ENCODE measurements at regions not wholly inside any gene's neighbourhood (a gene's known extent, or its start where the extent isn't known, plus 50 kb on each side); places are given as distances from the start of the nearest gene placed in this dataset.

GRCh38 chr1:58346036-58346355 lies 200.5 kb downstream of the OMA1 start:
- H3K27me3 ChIP-seq (ENCODE audit: control insufficient read depth, insufficient read depth, low read length, poor library complexity, severe bottlenecking) = no peaks in the 10 kb centered on the region
- Mint-ChIP-seq H3K27ac (no peak overlapping the region), H3K27me3 (ENCODE audit: insufficient read depth) (peaks cover 7% of the 10 kb centered on the region), H3K4me1 (peaks cover 13% of the 10 kb centered on the region), H3K4me3 (no peak overlapping the region), H3K36me3 (ENCODE audit: low read depth) (no peaks in the 10 kb centered on the region), H3K9me3 (peaks cover 5% of the 10 kb centered on the region)
- DNase-seq = no peak
- TF ChIP-seq CTCF (conservative IDR thresholded peaks at IDR 0.05) = no peak
- no peak overlapping the region for H3K4me3 ChIP-seq (ENCODE audit: low read length)
- H3K27ac ChIP-seq (ENCODE audit: low read depth, low read length) = no peak overlapping the region
- 82 to 89% methylated on average over 6 to 7 of the region's 7 CpGs for WGBS, 2 experiments (ENCODE audit: insufficient coverage in 1 of 2, insufficient read length in 1 of 2)
- H3K36me3 ChIP-seq (ENCODE audit: control insufficient read depth, insufficient read depth, low read length) = no peaks in the 10 kb centered on the region
- no peak overlapping the region for H3K9ac ChIP-seq (ENCODE audit: extremely low read depth, low read length, poor library complexity, severe bottlenecking)
- H3K9me3 ChIP-seq (ENCODE audit: control insufficient read depth, low read length) = no peaks in the 10 kb centered on the region
- H3K4me1 ChIP-seq (ENCODE audit: control insufficient read depth, insufficient read depth, low read length) = peaks cover 4% of the 10 kb centered on the region

GRCh38 chr1:58345215-58346035 lies 201.1 kb downstream of the OMA1 start:
- DNase-seq = no peak
- H3K27me3 Mint-ChIP-seq (ENCODE audit: insufficient read depth) = peaks cover 8% of the 10 kb centered on the region
- H3K4me1 Mint-ChIP-seq = peaks cover 18% of the 10 kb centered on the region
- Histone ChIP-seq H3K4me1 (ENCODE audit: control insufficient read depth, insufficient read depth, low read length) (peaks cover 4% of the 10 kb centered on the region), H3K27me3 (ENCODE audit: control insufficient read depth, insufficient read depth, low read length, poor library complexity, severe bottlenecking) (no peaks in the 10 kb centered on the region), H3K9ac (ENCODE audit: extremely low read depth, low read length, poor library complexity, severe bottlenecking) (no peak overlapping the region), H3K4me3 (ENCODE audit: low read length) (no peak overlapping the region), H3K36me3 (ENCODE audit: control insufficient read depth, insufficient read depth, low read length) (no peaks in the 10 kb centered on the region), H3K27ac (ENCODE audit: low read depth, low read length) (no peak overlapping the region), H3K9me3 (ENCODE audit: control insufficient read depth, low read length) (no peaks in the 10 kb centered on the region)
- no peaks in the 10 kb centered on the region for H3K36me3 Mint-ChIP-seq (ENCODE audit: low read depth)
- no peak for TF ChIP-seq CTCF (conservative IDR thresholded peaks at IDR 0.05)
- no peak overlapping the region for H3K27ac Mint-ChIP-seq
- H3K9me3 Mint-ChIP-seq = peaks cover 2% of the 10 kb centered on the region
- H3K4me3 Mint-ChIP-seq = no peak overlapping the region
- 32 to 54% methylated on average over 3 to 5 of the region's 5 CpGs for WGBS, 2 experiments (ENCODE audit: insufficient coverage in 1 of 2, insufficient read length in 1 of 2)

- no peaks in the 10 kb centered on the region for H3K27me3 ChIP-seq (ENCODE audit: control insufficient read depth, insufficient read depth, low read length, poor library complexity, severe bottlenecking)
- H3K4me3 ChIP-seq (ENCODE audit: low read length) = no peak overlapping the region
- no peak for TF ChIP-seq CTCF (conservative IDR thresholded peaks at IDR 0.05)
- peaks cover 2% of the 10 kb centered on the region for H3K4me1 ChIP-seq (ENCODE audit: control insufficient read depth, insufficient read depth, low read length)
- Mint-ChIP-seq H3K27ac (no peak overlapping the region), H3K36me3 (ENCODE audit: low read depth) (no peaks in the 10 kb centered on the region), H3K4me3 (no peak overlapping the region), H3K27me3 (ENCODE audit: insufficient read depth) (peaks cover 10% of the 10 kb centered on the region), H3K9me3 (no peaks in the 10 kb centered on the region), H3K4me1 (peaks cover 16% of the 10 kb centered on the region)
- H3K36me3 ChIP-seq (ENCODE audit: control insufficient read depth, insufficient read depth, low read length) = no peaks in the 10 kb centered on the region
- WGBS, 2 experiments (ENCODE audit: insufficient coverage in 1 of 2, insufficient read length in 1 of 2) = 40% methylated on average over 1 to 4 of the region's 4 CpGs
- H3K9ac ChIP-seq (ENCODE audit: extremely low read depth, low read length, poor library complexity, severe bottlenecking) = no peak overlapping the region
- peak overlapping the region; percentile 7 for H3K27ac ChIP-seq (ENCODE audit: low read depth, low read length)
- no peaks in the 10 kb centered on the region for H3K9me3 ChIP-seq (ENCODE audit: control insufficient read depth, low read length)
- no peak for DNase-seq
These were observed 206.3 kb downstream of the OMA1 start for GRCh38 chr1:58340185-58340584.
